HepG2 (cell line): ENCODE measurements at regions not wholly inside any gene's neighbourhood (a gene's known extent, or its start where the extent isn't known, plus 50 kb on each side); places are given as distances from the start of the nearest gene placed in this dataset.

Experiments
- ATAC-seq: fragments of 200-7000 bp; cut with Tn5 transposase; 3 replicates; pipeline ENCODE4 v1.9.1; 2020; ENCODE audit warnings: mild to moderate bottlenecking, moderate library complexity
- BruUV-seq: library from RNA; stranded (reverse); fragments of 400-500 nt; replicated peaks from 2 replicates; lab custom pipeline; 2021; lab: Mats Ljungman, UMichigan
- CTCF ChIA-PET: fragments of 300-600 bp; formaldehyde crosslinking; extraction: SDS; loops from one replicate; lab custom pipeline; 2021; ENCODE audit warnings: low total read pairs, inconsistent platforms, low intra/inter-chr PET ratio; lab: Yijun Ruan, JAX
- POLR2A ChIA-PET: fragments of 350-600 bp; sonication (Branson Sonifier 250); formaldehyde crosslinking; loops from one replicate; lab custom pipeline; 2020; ENCODE audit warnings: antibody characterized with exemption, inconsistent platforms; lab: Yijun Ruan, JAX
- DNase-seq: peaks from one replicate; pipeline ENCODE4 v3.0.0-alpha.2; 2015; ENCODE audit warnings: low spot score
- FAIRE-seq: peaks from 3 replicates; lab custom pipeline; 2011; peaks lifted over from hg19 to GRCh38; lab: Jason Lieb, UNC
- H2AFZ ChIP-seq: one replicate; pipeline ENCODE4 v1.6.1; 2011; ENCODE audit warnings: low read length, inconsistent platforms
- H3K27ac ChIP-seq: fragments of 300-600 bp; 3 replicates; pipeline ENCODE4 v1.8.0; 2011; ENCODE audit warnings: mixed run types, mild to moderate bottlenecking, mixed read lengths, low read length, inconsistent platforms; ENCODE audit not compliant: insufficient read depth; ENCODE audit errors: extremely low read length
- H3K27me3 ChIP-seq, 2 experiments: fragments of 200-600 bp in 1 of 2; 2 replicates in 1 of 2; 3 replicates in 1 of 2; pipeline versions ENCODE4 v1.6.0 to v1.8.0; 2011; ENCODE audit warnings: low read length in 2 of 2, mild to moderate bottlenecking in 2 of 2, moderate library complexity in 2 of 2, inconsistent platforms in 1 of 2; ENCODE audit not compliant: insufficient read depth in 2 of 2, control insufficient read depth in 1 of 2
- H3K36me3 ChIP-seq, 2 experiments: fragments of 200-600 bp in 1 of 2; replicated peaks in 1 of 2; 2 replicates in 1 of 2; 3 replicates in 1 of 2; pipeline versions ENCODE4 v1.5.1 to v1.8.0; 2011; ENCODE audit warnings: low read length in 2 of 2, inconsistent platforms in 1 of 2; ENCODE audit not compliant: insufficient read depth in 2 of 2, control insufficient read depth in 1 of 2
- H3K4me1 ChIP-seq: 2 replicates; pipeline ENCODE4 v1.5.1; 2012; ENCODE audit warnings: low read length, inconsistent platforms; ENCODE audit not compliant: insufficient read depth
- H3K4me2 ChIP-seq: 2 replicates; pipeline ENCODE4 v1.6.0; 2011; ENCODE audit warnings: low read depth, low read length, inconsistent platforms
- H3K4me3 ChIP-seq, 3 experiments: fragments of 200-600 bp in 1 of 3; sonication (generic), shearing (Covaris generic) in 1 of 3; replicated peaks in 1 of 3; 2 replicates each; pipeline ENCODE4 v1.5.1; 2011 to 2016; ENCODE audit warnings: low read length in 3 of 3, inconsistent platforms in 2 of 3, low read depth in 2 of 3, mild to moderate bottlenecking in 2 of 3, control low read depth in 1 of 3, mixed read lengths in 1 of 3; ENCODE audit not compliant: insufficient read depth in 1 of 3
- H3K79me2 ChIP-seq: one replicate; pipeline ENCODE4 v1.6.1; 2011; ENCODE audit warnings: low read length, inconsistent platforms; ENCODE audit not compliant: insufficient read depth
- H3K9ac ChIP-seq: 2 replicates; pipeline ENCODE4 v1.6.0; 2011; ENCODE audit warnings: mild to moderate bottlenecking, low read depth, low read length, inconsistent platforms; ENCODE audit not compliant: insufficient read depth
- H3K9me3 ChIP-seq: 2 replicates; pipeline ENCODE4 v1.5.1; 2012; ENCODE audit warnings: mild to moderate bottlenecking, low read length
- H4K20me1 ChIP-seq: 2 replicates; pipeline ENCODE4 v1.6.0; 2011; ENCODE audit warnings: inconsistent platforms, mild to moderate bottlenecking, low read length, moderate library complexity; ENCODE audit not compliant: insufficient read depth
- CHD4 ChIP-seq: fragments of 200-600 bp; sonication (generic); IDR thresholded peaks from 2 replicates; pipeline ENCODE4 v1.7.0; 2017; ENCODE audit warnings: mild to moderate bottlenecking, low read length, borderline replicate concordance
- NRL ChIP-seq: sonication (generic); formaldehyde crosslinking; IDR thresholded peaks from 2 replicates; pipeline ENCODE4 v1.5.0; 2020; ENCODE audit warnings: missing genetic modification reagents, mild to moderate bottlenecking, moderate library complexity, borderline replicate concordance
- PRDM4 ChIP-seq: sonication (generic); formaldehyde crosslinking; IDR thresholded peaks from 2 replicates; pipeline ENCODE4 v1.9.0; 2021; ENCODE audit warnings: missing genetic modification reagents, borderline replicate concordance
- SMAD1 ChIP-seq: sonication (generic); formaldehyde crosslinking; IDR thresholded peaks from 2 replicates; pipeline ENCODE4 v1.4.0; 2020; ENCODE audit warnings: missing genetic modification reagents, low read depth, mild to moderate bottlenecking, borderline replicate concordance
- SOX13 ChIP-seq, 3 experiments: fragments of 450-650 bp in 1 of 3; sonication (generic) in 1 of 3; formaldehyde crosslinking in 1 of 3; IDR thresholded peaks in 2 of 3; conservative IDR thresholded peaks in 1 of 3; 2 replicates each; pipeline versions ENCODE4 v1.5.0 to v1.6.1; 2016 to 2020; ENCODE audit warnings: antibody characterized with exemption in 1 of 3, mild to moderate bottlenecking in 1 of 3, missing compliant biosample characterization in 1 of 3, missing genetic modification reagents in 1 of 3, moderate library complexity in 1 of 3
- ZMYM3 ChIP-seq: sonication (generic); formaldehyde crosslinking; IDR thresholded peaks from 2 replicates; pipeline ENCODE4 v1.5.1; 2020; ENCODE audit warnings: mild to moderate bottlenecking, missing genetic modification reagents
- ZNF350 ChIP-seq: sonication (generic); formaldehyde crosslinking; IDR thresholded peaks from 2 replicates; pipeline ENCODE4 v1.4.0; 2020; ENCODE audit warnings: mild to moderate bottlenecking, low read depth, missing genetic modification reagents, borderline replicate concordance
- WGBS: methylation state at CpG from one replicate; pipeline ENCODE4 v1.1.6; 2017; ENCODE audit warnings: low lambda C conversion rate; 5-methylcytosine and 5-hydroxymethylcytosine counted together
- in situ Hi-C: cut with HindIII; loops from 2 replicates; pipeline ENCODE4 v1.10.0; 2017; ENCODE audit warnings: low pct_unique_long_range_greater_than_20kb; ENCODE audit not compliant: extremely low pct_ligation_motif_present
- intact Hi-C: fragments of 100-400 bp; cut with micrococcal nuclease; formaldehyde crosslinking; loops from one replicate; pipeline ENCODE4 v1.10.0; 2022; ENCODE audit not compliant: unreplicated experiment
- TF ChIP-seq, protein P1 (sequence below): sonication (generic); formaldehyde crosslinking; IDR thresholded peaks from 2 replicates; pipeline ENCODE4 v1.4.0; 2020; ENCODE audit warnings: missing genetic modification reagents, borderline replicate concordance

DNA sequence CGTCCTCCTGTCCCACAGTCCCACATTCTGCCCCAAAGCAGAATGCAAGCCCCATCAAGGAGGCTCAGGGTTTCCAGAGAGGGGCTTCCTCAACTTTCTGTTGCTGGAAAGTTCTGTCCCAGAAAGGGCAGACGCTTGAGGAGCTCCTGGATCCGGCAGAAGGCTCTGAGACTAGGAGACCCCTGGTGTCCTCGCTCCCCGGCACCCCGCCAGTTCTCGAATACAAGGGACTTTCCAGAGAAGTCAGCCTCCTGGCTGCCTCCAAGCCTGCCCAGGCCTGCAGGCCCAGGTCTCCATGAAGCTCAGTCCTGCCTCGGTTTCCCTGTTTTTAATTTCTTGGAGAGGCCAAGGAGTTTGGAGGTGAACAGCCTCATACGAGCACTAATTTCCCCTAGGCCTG, 150.4 kb downstream of the CEBPB start:
- DNase-seq (no peak), ATAC-seq (no peak), FAIRE-seq (no peak)
- Histone ChIP-seq H3K36me3 (no peaks in the 10 kb centered on the region), H2AFZ (no peak overlapping the region), H3K9ac (no peak overlapping the region), H3K4me3 (no peak overlapping the region), H3K4me1 (peaks cover 67% of the 10 kb centered on the region), H4K20me1 (no peaks in the 10 kb centered on the region), H3K9me3 (no peaks in the 10 kb centered on the region), H3K27me3 (peaks cover 3 to 39% of the 10 kb centered on the region in 2 experiments; a peak in 3 of 5 replicates), H3K27ac (no peak overlapping the region), H3K79me2 (no peaks in the 10 kb centered on the region), H3K4me2 (no peak overlapping the region)
- ChIA-PET POLR2A (no interaction called here), CTCF (interaction anchor here (1.5 kb wide), 1 partner anchor 119 kb away, joined by 3 read pairs; no protein-coding TSS in a partner anchor)
- WGBS, result 54% methylated on average over 9 of the region's 9 CpGs
- intact Hi-C loops (no loop called here), in situ Hi-C loops (loop anchor here (5.0 kb wide), 1 partner anchor 154 kb away; no protein-coding TSS in a partner anchor)
- 0 out of 2 replicates have a peak, but pooled peaks have one; percentile 58 for TF ChIP-seq SMAD1 (CRISPR knock-in tag)
- TF ChIP-seq ZMYM3 (CRISPR knock-in tag), result 0 out of 2 replicates have a peak, but pooled peaks have one; percentile 20
- TF ChIP-seq CHD4, result no peak
- 0 out of 2 replicates have a peak, but pooled peaks have one; percentile 14 for TF ChIP-seq ZNF350 (CRISPR knock-in tag)
- 0 out of 2 replicates have a peak, but pooled peaks have one; percentile 5 for TF ChIP-seq NRL (CRISPR knock-in tag)
- no TSS peak for BruUV-seq

DNA sequence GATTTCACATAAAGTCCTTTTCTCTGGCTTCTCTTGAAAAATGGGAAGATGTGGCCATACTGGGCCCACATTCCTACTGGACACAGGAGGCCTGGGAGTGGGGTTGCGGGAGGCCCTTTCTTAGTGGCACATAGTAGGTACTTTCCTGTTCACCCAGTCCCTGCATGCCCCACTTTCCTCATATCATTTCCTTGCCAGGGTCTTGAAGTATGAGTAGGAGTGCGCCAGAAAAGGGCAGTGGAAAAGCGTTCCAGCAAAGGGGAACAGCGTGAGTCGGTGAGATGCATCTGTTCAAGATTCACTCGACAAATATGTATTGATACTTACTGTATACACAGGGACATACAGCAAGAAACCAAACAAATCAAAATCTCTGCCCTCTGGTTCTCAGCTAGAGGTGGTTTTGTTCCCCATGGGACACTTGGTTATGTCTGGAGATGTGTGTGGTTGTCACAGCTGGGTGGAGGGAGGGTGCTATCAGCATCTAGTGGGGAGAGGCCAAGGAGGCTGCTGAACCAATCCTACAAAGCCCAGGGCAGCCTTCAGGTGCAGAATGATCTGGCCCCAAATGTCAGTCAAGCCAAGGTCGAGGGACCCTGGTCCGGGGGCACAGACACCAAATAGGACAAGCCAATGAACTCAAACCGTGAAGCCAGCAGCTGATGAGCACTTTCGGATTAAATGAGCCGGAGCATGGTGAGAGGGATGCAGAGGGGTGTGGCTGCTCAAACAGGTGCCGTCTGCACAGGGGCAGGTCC, 151.4 kb downstream of the CEBPB start:
- Histone ChIP-seq H3K27ac (no peak overlapping the region), H3K4me3 (no peak overlapping the region)
- TF ChIP-seq, protein P1, sequence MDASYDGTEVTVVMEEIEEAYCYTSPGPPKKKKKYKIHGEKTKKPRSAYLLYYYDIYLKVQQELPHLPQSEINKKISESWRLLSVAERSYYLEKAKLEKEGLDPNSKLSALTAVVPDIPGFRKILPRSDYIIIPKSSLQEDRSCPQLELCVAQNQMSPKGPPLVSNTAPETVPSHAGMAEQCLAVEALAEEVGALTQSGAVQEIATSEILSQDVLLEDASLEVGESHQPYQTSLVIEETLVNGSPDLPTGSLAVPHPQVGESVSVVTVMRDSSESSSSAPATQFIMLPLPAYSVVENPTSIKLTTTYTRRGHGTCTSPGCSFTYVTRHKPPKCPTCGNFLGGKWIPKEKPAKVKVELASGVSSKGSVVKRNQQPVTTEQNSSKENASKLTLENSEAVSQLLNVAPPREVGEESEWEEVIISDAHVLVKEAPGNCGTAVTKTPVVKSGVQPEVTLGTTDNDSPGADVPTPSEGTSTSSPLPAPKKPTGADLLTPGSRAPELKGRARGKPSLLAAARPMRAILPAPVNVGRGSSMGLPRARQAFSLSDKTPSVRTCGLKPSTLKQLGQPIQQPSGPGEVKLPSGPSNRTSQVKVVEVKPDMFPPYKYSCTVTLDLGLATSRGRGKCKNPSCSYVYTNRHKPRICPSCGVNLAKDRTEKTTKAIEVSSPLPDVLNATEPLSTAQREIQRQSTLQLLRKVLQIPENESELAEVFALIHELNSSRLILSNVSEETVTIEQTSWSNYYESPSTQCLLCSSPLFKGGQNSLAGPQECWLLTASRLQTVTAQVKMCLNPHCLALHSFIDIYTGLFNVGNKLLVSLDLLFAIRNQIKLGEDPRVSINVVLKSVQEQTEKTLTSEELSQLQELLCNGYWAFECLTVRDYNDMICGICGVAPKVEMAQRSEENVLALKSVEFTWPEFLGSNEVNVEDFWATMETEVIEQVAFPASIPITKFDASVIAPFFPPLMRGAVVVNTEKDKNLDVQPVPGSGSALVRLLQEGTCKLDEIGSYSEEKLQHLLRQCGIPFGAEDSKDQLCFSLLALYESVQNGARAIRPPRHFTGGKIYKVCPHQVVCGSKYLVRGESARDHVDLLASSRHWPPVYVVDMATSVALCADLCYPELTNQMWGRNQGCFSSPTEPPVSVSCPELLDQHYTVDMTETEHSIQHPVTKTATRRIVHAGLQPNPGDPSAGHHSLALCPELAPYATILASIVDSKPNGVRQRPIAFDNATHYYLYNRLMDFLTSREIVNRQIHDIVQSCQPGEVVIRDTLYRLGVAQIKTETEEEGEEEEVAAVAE (CRISPR knock-in tag), result no peak
- no peak for TF ChIP-seq PRDM4 (CRISPR knock-in tag)
- no peak for TF ChIP-seq SOX13 (IDR thresholded peaks at IDR 0.05)
- TF ChIP-seq SOX13 (CRISPR knock-in tag; conservative IDR thresholded peaks at IDR 0.05 in 1 of 2, IDR thresholded peaks at IDR 0.05 in 1 of 2), result no peak

More for the DNA sequence above, 151.4 kb downstream of the CEBPB start:
- H3K27me3 ChIP-seq, result peaks cover 3 to 43% of the 10 kb centered on the region in 2 experiments; a peak in 3 of 5 replicates
- no peak overlapping the region for H3K9ac ChIP-seq
- no peaks in the 10 kb centered on the region for H3K79me2 ChIP-seq
- no peaks in the 10 kb centered on the region for H3K9me3 ChIP-seq
- no peaks in the 10 kb centered on the region for H4K20me1 ChIP-seq
- CTCF ChIA-PET, result no interaction called here
- no TSS peak for BruUV-seq
- POLR2A ChIA-PET, result no interaction called here
- peaks cover 77% of the 10 kb centered on the region for H3K4me1 ChIP-seq
- DNase-seq (no peak), FAIRE-seq (no peak), ATAC-seq (no peak)
- in situ Hi-C loops (loop anchor here (5.0 kb wide), 1 partner anchor 155 kb away; no protein-coding TSS in a partner anchor), intact Hi-C loops (no loop called here)
- WGBS, result 50% methylated on average over 12 of the region's 12 CpGs
- no peak overlapping the region for H2AFZ ChIP-seq
- no peaks in the 10 kb centered on the region for H3K36me3 ChIP-seq
- no peak overlapping the region for H3K4me2 ChIP-seq
